Panc1 (cell line): ENCODE measurements at regions not wholly inside any gene's neighbourhood (a gene's known extent, or its start where the extent isn't known, plus 50 kb on each side); places are given as distances from the start of the nearest gene placed in this dataset.

ENCODE experiments used
- ATAC-seq: fragments of 200-7000 bp; cut with Tn5 transposase; 2 replicates; pipeline ENCODE4 v1.9.1; 2020; ENCODE audit warnings: mild to moderate bottlenecking, moderate library complexity
- BruUV-seq: library from RNA; stranded (reverse); fragments of 400-500 nt; replicated peaks from 2 replicates; lab custom pipeline; 2021; lab: Mats Ljungman, UMichigan
- CTCF ChIA-PET: fragments of 300-600 bp; sonication (Branson Sonifier 250); formaldehyde crosslinking; loops from one replicate; lab custom pipeline; 2022; ENCODE audit warnings: antibody characterized with exemption; lab: Charles Lee
- POLR2A ChIA-PET: fragments of 300-600 bp; sonication (Branson Sonifier 250); formaldehyde crosslinking; loops from one replicate; lab custom pipeline; 2022; ENCODE audit warnings: antibody characterized with exemption; lab: Charles Lee
- DNase-seq: peaks from one replicate; pipeline ENCODE4 v3.0.0-alpha.2; 2010; ENCODE audit warnings: low read depth, low spot score
- H3K27ac ChIP-seq: 2 replicates; pipeline ENCODE4 v1.5.1; 2011; ENCODE audit warnings: mild to moderate bottlenecking, low read length, inconsistent platforms
- H3K27me3 ChIP-seq: fragments of 200-500 bp; sonication (Bioruptor generic); 2 replicates; pipeline ENCODE4 v1.6.0; 2014; ENCODE audit warnings: low read length, inconsistent platforms; ENCODE audit not compliant: control insufficient read depth, insufficient read depth
- H3K36me3 ChIP-seq: fragments of 200-500 bp; sonication (Bioruptor generic); 2 replicates; pipeline ENCODE4 v1.5.1; 2014; ENCODE audit warnings: inconsistent platforms, mild to moderate bottlenecking, low read length, moderate library complexity; ENCODE audit not compliant: control insufficient read depth, insufficient read depth
- H3K4me1 ChIP-seq: 2 replicates; pipeline ENCODE4 v1.5.1; 2011; ENCODE audit warnings: inconsistent platforms, mild to moderate bottlenecking, low read length, moderate library complexity; ENCODE audit not compliant: control insufficient read depth, insufficient read depth
- H3K4me3 ChIP-seq, 2 experiments: 2 replicates each; pipeline ENCODE4 v1.5.1; 2011 to 2012; ENCODE audit warnings: low read depth in 2 of 2, low read length in 2 of 2, mild to moderate bottlenecking in 2 of 2, inconsistent platforms in 1 of 2, moderate library complexity in 1 of 2
- H3K9me3 ChIP-seq: fragments of 200-500 bp; sonication (Bioruptor generic); 2 replicates; pipeline ENCODE4 v1.5.1; 2014; ENCODE audit warnings: low read depth, mild to moderate bottlenecking, inconsistent platforms, low read length, moderate library complexity; ENCODE audit not compliant: control insufficient read depth, insufficient read depth
- CTCF ChIP-seq: fragments of 450-650 bp; IDR thresholded peaks from 2 replicates; pipeline ENCODE4 v1.5.1; 2017; ENCODE audit warnings: mild to moderate bottlenecking
- POLR2AphosphoS5 ChIP-seq: IDR thresholded peaks from 2 replicates; pipeline ENCODE4 v1.6.1; 2012; ENCODE audit warnings: mild to moderate bottlenecking, low read depth, low read length, moderate library complexity
- REST ChIP-seq, 2 experiments: IDR thresholded peaks; 2 replicates each; pipeline ENCODE4 v1.6.1; 2011 to 2012; ENCODE audit warnings: low read depth in 2 of 2, control low read depth in 1 of 2, low read length in 1 of 2, mild to moderate bottlenecking in 1 of 2, moderate library complexity in 1 of 2; ENCODE audit not compliant: insufficient read depth in 1 of 2
- SIN3A ChIP-seq: IDR thresholded peaks from 2 replicates; pipeline ENCODE4 v1.6.1; 2012; ENCODE audit warnings: low read depth, mild to moderate bottlenecking, low read length, moderate library complexity, borderline replicate concordance; ENCODE audit not compliant: insufficient read depth
- TCF7L2 ChIP-seq: IDR thresholded peaks from 2 replicates; pipeline ENCODE4 v1.6.1; 2011; ENCODE audit warnings: mild to moderate bottlenecking, low read depth, low read length, inconsistent platforms
- in situ Hi-C: cut with HindIII; loops from 2 replicates; pipeline ENCODE4 v1.10.0; 2016; ENCODE audit warnings: low sequenced_read_pairs, low pct_unique_long_range_greater_than_20kb
- intact Hi-C: fragments of 100-400 bp; cut with micrococcal nuclease; formaldehyde crosslinking; loops from one replicate; pipeline ENCODE4 v1.10.0; 2022; ENCODE audit not compliant: unreplicated experiment

GRCh38 chr7:89800761-89801160 lies 353.5 kb upstream of the STEAP1 start:
- no TSS peak for BruUV-seq
- ATAC-seq (no peak), DNase-seq (no peak)
- no peak overlapping the region for H3K27ac ChIP-seq
- CTCF ChIA-PET = no interaction called here
- no peaks in the 10 kb centered on the region for H3K4me1 ChIP-seq
- no peaks in the 10 kb centered on the region for H3K36me3 ChIP-seq
- TF ChIP-seq TCF7L2 (no peak), CTCF (no peak), POLR2AphosphoS5 (no peak), REST (IDR thresholded peaks at IDR 0.05; ENCODE audit: insufficient read depth in 1 of 2, low read depth in 2 of 2, low read length in 1 of 2) (no peak), SIN3A (no peak)
- no peaks in the 10 kb centered on the region for H3K27me3 ChIP-seq
- H3K9me3 ChIP-seq = no peaks in the 10 kb centered on the region
- intact Hi-C loops = no loop called here
- POLR2A ChIA-PET = no interaction called here
- in situ Hi-C loops = no loop called here
- no peak overlapping the region for H3K4me3 ChIP-seq

- ChIA-PET POLR2A (no interaction called here), CTCF (no interaction called here)
- BruUV-seq = no TSS peak
- Histone ChIP-seq H3K27me3 (no peaks in the 10 kb centered on the region), H3K9me3 (no peaks in the 10 kb centered on the region), H3K27ac (no peak overlapping the region), H3K4me3 (no peak overlapping the region), H3K4me1 (no peaks in the 10 kb centered on the region), H3K36me3 (no peaks in the 10 kb centered on the region)
- intact Hi-C loops (no loop called here), in situ Hi-C loops (no loop called here)
- ATAC-seq (no peak), DNase-seq (no peak)
- TF ChIP-seq TCF7L2 (no peak), REST (IDR thresholded peaks at IDR 0.05; ENCODE audit: insufficient read depth in 1 of 2, low read depth in 2 of 2, low read length in 1 of 2) (no peak), POLR2AphosphoS5 (no peak), SIN3A (no peak), CTCF (no peak)
Measured at GRCh38 chr7:89809291-89809690, 345.0 kb upstream of the STEAP1 start.
